BE2C (cell line): ENCODE measurements at regions not wholly inside any gene's neighbourhood (a gene's known extent, or its start where the extent isn't known, plus 50 kb on each side); places are given as distances from the start of the nearest gene placed in this dataset.
"Not testable (repeated sequence)": the region's sequence is repeated elsewhere in the genome, so short reads cannot be mapped to it uniquely, and the experiment has no call there.

Experiments used
- DNase-seq: peaks from one replicate; pipeline ENCODE4 v3.0.0-alpha.2; 2020
- H3K27me3 ChIP-seq: fragments of 250-450 bp; sonication (Bioruptor Pico); 2 replicates; pipeline ENCODE4 v1.5.1; 2020; ENCODE audit warnings: mild to moderate bottlenecking
- H3K36me3 ChIP-seq: fragments of 250-450 bp; sonication (Bioruptor Pico); 2 replicates; pipeline ENCODE4 v1.5.1; 2020; ENCODE audit warnings: mild to moderate bottlenecking
- H3K4me1 ChIP-seq: fragments of 250-450 bp; sonication (Bioruptor Pico); 2 replicates; pipeline ENCODE4 v1.5.1; 2020
- H3K4me3 ChIP-seq: 2 replicates; pipeline ENCODE4 v1.5.1; 2011; ENCODE audit warnings: low read depth, low read length
- H3K9me3 ChIP-seq: fragments of 250-450 bp; sonication (Bioruptor Pico); 2 replicates; pipeline ENCODE4 v1.5.1; 2020
- TF ChIP-seq, protein P1 (sequence below): IDR thresholded peaks from 2 replicates; pipeline ENCODE4 v1.5.1; 2012; ENCODE audit warnings: mild to moderate bottlenecking, low read depth, low read length

DNA sequence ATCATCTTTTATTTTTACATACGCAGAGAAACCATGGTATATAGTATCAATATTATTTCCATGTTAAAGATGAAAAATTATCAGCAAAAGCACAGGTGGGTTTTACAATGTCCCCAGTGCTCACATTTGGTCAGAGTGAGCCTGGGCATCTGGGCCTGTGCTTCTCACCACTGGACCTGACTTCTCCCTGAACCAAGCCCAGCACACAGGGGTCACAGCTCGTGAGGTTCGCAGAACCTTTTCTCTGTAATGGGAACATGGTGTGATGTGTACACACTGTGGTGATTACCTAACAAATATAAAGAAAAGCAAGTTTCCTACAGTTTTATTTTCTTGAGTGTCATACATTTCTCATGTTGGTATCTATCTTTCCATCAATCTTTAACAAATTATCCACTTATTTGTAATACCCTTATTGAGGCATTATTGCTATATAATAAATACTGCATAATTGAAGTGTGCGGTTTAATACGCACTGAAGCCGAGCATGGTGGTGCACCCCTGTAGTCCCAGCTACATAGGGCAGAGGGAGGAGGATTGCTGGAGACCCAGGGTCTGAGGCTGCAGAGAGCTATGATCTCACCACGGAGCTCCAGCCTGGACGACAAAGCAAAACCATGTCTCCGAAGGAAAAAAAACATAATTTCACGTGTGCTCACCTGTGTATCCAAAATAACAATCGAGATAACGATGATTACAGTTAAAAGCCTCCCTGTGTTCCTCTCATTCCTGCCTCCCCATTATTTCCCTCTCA, 743.2 kb downstream of the TMEM121 start:
- no peaks in the 10 kb centered on the region for H3K4me1 ChIP-seq
- H3K9me3 ChIP-seq, result no peaks in the 10 kb centered on the region
- TF ChIP-seq, protein P1, sequence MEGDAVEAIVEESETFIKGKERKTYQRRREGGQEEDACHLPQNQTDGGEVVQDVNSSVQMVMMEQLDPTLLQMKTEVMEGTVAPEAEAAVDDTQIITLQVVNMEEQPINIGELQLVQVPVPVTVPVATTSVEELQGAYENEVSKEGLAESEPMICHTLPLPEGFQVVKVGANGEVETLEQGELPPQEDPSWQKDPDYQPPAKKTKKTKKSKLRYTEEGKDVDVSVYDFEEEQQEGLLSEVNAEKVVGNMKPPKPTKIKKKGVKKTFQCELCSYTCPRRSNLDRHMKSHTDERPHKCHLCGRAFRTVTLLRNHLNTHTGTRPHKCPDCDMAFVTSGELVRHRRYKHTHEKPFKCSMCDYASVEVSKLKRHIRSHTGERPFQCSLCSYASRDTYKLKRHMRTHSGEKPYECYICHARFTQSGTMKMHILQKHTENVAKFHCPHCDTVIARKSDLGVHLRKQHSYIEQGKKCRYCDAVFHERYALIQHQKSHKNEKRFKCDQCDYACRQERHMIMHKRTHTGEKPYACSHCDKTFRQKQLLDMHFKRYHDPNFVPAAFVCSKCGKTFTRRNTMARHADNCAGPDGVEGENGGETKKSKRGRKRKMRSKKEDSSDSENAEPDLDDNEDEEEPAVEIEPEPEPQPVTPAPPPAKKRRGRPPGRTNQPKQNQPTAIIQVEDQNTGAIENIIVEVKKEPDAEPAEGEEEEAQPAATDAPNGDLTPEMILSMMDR, result no peak
- H3K4me3 ChIP-seq, result no peak overlapping the region
- no peak for DNase-seq
- H3K27me3 ChIP-seq, result peaks cover 63% of the 10 kb centered on the region
- no peaks in the 10 kb centered on the region for H3K36me3 ChIP-seq

DNA sequence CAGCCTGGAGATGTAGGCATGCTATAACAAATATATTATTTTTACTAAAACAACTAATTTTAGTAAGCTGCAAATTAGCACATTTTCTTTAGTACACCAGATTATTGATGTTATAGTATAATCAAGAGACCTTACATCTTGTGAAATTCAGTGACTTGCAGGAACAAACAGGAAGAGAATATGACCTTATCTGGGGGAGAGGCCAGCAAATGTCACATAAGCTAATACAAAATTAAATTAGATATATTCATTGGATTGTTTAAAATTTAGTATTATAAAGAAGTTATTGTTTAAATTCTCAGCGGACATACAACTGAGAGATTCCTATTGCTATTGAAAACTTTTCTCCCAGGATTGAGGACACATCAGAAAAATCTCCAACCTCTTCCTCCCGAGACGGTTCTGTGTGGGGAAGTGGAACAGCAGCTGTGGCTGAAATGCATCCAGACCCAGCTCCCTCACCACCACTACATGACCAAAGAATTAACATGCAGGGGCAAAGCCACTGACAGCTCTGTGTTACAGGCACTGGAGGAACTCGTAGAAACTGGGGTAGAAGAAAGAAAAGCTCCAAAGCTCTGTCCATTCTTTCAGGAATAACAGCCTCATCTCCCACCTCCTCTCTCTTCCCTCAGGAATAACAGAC, 744.2 kb downstream of the TMEM121 start:
- H3K4me1 ChIP-seq, H3K9me3 ChIP-seq, H3K36me3 ChIP-seq, H3K4me3 ChIP-seq, DNase-seq: not testable (repeated sequence)
- peaks cover 59% of the 10 kb centered on the region for H3K27me3 ChIP-seq

- TF ChIP-seq, protein P1, result no peak
- no peaks in the 10 kb centered on the region for H3K4me1 ChIP-seq
- H3K27me3 ChIP-seq, result peaks cover 46% of the 10 kb centered on the region
- DNase-seq, result no peak
- H3K9me3 ChIP-seq, result no peaks in the 10 kb centered on the region
- no peaks in the 10 kb centered on the region for H3K36me3 ChIP-seq
- H3K4me3 ChIP-seq, result no peak overlapping the region
Observed at GRCh38 chr14:106276326-106277267, 750.2 kb downstream of the TMEM121 start.

DNA sequence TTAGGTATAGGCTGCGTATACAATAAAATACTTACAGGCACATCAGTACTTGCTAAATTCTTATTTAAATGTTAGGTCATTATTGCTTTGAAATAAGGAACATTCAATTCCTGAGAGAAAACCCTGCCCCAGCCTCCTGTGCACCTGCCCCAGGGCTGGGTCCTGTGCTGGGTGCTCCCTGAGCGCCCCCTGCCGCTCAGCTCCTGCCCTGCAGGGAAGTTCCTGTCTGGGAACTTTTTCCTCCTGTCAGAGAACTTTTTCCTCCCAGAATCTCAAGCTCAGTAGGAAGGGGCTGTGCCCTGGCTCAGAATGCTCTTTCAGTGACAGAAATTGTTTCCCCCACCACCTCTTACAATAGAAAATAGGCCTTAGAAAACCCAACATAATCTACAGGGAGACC, 751.1 kb downstream of the TMEM121 start:
- no peaks in the 10 kb centered on the region for H3K4me1 ChIP-seq
- peaks cover 38% of the 10 kb centered on the region for H3K27me3 ChIP-seq
- TF ChIP-seq, protein P1, result peak; percentile 86
- DNase-seq, result peak; percentile 43
- H3K4me3 ChIP-seq, result no peak overlapping the region
- H3K36me3 ChIP-seq, result no peaks in the 10 kb centered on the region
- no peaks in the 10 kb centered on the region for H3K9me3 ChIP-seq

GRCh38 chr14:106280876-106281275, 754.5 kb downstream of the TMEM121 start:
- Histone ChIP-seq H3K4me1 (no peaks in the 10 kb centered on the region), H3K27me3 (peaks cover 15% of the 10 kb centered on the region)
- TF ChIP-seq, protein P1, result no peak

GRCh38 chr14:106286697-106287290, 760.4 kb downstream of the TMEM121 start:
- Histone ChIP-seq H3K27me3 (peaks cover 24% of the 10 kb centered on the region), H3K4me1 (no peaks in the 10 kb centered on the region), H3K9me3 (no peaks in the 10 kb centered on the region), H3K36me3 (no peaks in the 10 kb centered on the region), H3K4me3 (no peak overlapping the region)
- TF ChIP-seq, protein P1, result peak; percentile 68
- peak; percentile 44 for DNase-seq

More at GRCh38 chr14:106280876-106281275, 754.5 kb downstream of the TMEM121 start:
- no peak overlapping the region for H3K4me3 ChIP-seq
- H3K9me3 ChIP-seq, result no peaks in the 10 kb centered on the region
- no peak for DNase-seq
- no peaks in the 10 kb centered on the region for H3K36me3 ChIP-seq
